Esophagus (tissue), 2 donors: ENCODE measurements at regions not wholly inside any gene's neighbourhood (a gene's known extent, or its start where the extent isn't known, plus 50 kb on each side); places are given as distances from the start of the nearest gene placed in this dataset.

Experiments
- H3K27ac ChIP-seq, 2 donors: one replicate each; pipeline ENCODE4 v1.5.1; 2013; ENCODE audit warnings: low read depth in 2 of 2, mild to moderate bottlenecking in 2 of 2, inconsistent platforms in 1 of 2, low read length in 1 of 2, moderate library complexity in 1 of 2
- H3K27me3 ChIP-seq, 2 donors: one replicate each; pipeline ENCODE4 v1.6.1; 2013; ENCODE audit warnings: low read length in 2 of 2, control low read depth in 1 of 2, mild to moderate bottlenecking in 1 of 2; ENCODE audit not compliant: insufficient read depth in 2 of 2, control insufficient read depth in 1 of 2
- H3K36me3 ChIP-seq, 2 donors: one replicate each; pipeline ENCODE4 v1.6.1; 2013; ENCODE audit warnings: low read length in 1 of 2; ENCODE audit not compliant: control insufficient read depth in 2 of 2, insufficient read depth in 2 of 2
- H3K4me1 ChIP-seq, 2 donors: one replicate each; pipeline ENCODE4 v1.6.1; 2013; ENCODE audit warnings: low read length in 1 of 2; ENCODE audit not compliant: control insufficient read depth in 2 of 2, insufficient read depth in 2 of 2
- H3K4me3 ChIP-seq, 2 donors: one replicate each; pipeline ENCODE4 v1.5.1; 2013; ENCODE audit warnings: low read length in 2 of 2, mild to moderate bottlenecking in 2 of 2, low read depth in 1 of 2, moderate library complexity in 1 of 2
- H3K9me3 ChIP-seq, 2 donors: one replicate each; pipeline ENCODE4 v1.6.1; 2013; ENCODE audit warnings: mild to moderate bottlenecking in 2 of 2, low read depth in 1 of 2, low read length in 1 of 2, moderate library complexity in 1 of 2; ENCODE audit not compliant: control insufficient read depth in 2 of 2, insufficient read depth in 1 of 2
- WGBS, 2 donors: extraction: QIAGEN DNeasy Blood & Tissue Kit; methylation state at CpG; one replicate each; pipeline ENCODE4 v1.1.7; 2013; 5-methylcytosine and 5-hydroxymethylcytosine counted together
- donor health status: healthy with polysubstance abuse.
- donor health status: Bipolar disorder and iron deficiency.

DNA sequence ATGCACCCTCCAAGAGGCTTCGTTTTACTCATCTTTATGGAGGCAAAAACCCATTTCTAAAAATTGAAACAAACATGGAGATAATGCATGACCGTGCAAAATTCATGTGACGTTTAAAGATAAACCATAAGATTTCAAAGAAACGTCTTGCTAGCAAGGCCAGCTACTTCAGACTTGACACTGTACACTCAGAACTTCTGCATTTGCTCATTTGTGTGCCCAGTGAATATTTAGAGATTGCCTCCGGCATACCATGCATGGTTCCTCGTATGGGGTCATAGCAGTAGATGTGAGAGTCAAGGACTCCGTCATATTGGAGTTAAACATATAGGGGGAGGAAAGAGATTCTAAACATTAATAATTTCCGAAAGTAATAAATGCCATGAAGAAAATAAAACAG, 78.6 kb upstream of the NEURL1B start:
- WGBS, 2 donors: 81 to 83% methylated on average over 8 of the region's 8 CpGs
- H3K27me3 ChIP-seq: no peaks in the 10 kb centered on the region
- H3K4me3 ChIP-seq: no peak overlapping the region
- H3K27ac ChIP-seq: no peak overlapping the region
- H3K9me3 ChIP-seq: no peaks in the 10 kb centered on the region
- no peaks in the 10 kb centered on the region for H3K36me3 ChIP-seq
- H3K4me1 ChIP-seq: peaks cover 0 to 9% of the 10 kb centered on the region in 2 donors

DNA sequence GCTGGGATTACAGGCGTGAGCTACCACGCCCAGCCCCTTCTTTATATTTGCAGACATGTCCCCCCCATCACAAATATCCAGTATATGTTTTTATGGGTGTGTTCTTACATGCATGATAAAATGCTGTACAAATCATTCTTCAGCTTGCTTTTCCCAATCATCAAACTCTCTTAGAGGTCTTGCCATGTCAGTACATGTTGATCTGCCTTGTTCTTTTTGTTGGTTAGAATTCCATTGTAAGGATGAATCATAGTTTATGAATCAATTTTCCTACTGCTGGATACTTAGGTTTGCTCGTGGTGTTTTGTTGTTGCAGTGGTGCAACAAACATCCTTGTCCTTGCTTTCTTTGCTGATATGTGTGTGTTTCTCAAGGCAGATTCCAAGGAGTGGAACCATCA, 79.9 kb upstream of the NEURL1B start:
- Histone ChIP-seq H3K27ac (peak overlapping the region in 1 of 2 donors; percentile 78), H3K36me3 (no peaks in the 10 kb centered on the region), H3K4me3 (no peak overlapping the region), H3K9me3 (no peaks in the 10 kb centered on the region), H3K27me3 (no peaks in the 10 kb centered on the region), H3K4me1 (peaks cover 0 to 15% of the 10 kb centered on the region in 2 donors)
- 43 to 69% methylated on average over 3 of the region's 3 CpGs for WGBS, 2 donors

DNA sequence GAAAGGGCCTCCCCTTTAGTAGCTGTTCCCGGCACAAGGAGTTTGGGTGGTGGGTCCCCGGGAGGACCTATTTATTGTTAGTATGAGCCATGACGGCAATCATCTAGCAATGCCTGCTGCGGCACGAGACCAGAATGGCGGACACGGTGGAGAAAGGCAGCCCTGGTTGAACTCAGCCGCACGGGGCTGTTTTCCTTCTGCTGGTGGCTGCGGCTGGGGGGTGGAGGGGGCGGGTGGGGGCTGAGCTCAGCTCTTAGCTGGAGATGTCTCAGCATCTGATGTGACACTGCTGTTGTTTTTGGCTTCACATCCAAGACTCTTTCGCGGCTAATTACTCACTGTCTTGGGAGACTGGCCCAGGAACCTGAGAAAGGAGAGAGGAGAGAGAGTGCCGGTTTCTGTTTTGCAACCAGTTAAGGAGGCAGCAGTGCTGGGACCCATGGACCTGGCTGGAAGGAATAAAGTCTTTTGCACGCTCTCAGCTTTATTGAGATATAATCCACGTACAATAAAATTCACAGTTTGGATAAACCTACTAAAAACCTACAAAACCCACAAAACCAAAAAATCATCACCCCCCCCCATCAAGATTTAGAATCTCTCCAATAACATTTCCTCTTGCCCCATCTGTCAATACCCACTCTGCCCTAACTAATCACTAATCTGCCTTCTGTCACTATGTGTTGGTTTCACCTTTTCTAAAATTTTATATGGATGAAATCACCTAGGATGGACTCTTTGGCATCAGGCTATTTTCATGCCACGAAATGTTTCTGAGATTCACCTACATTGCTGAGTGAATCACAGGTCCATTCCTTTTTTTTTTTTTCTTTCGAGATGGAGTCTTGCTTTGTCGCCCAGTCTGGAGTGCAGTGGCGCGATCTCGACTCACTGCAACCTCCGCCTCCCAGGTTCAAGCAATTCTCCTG, 81.8 kb upstream of the NEURL1B start:
- Histone ChIP-seq H3K9me3 (no peaks in the 10 kb centered on the region), H3K27ac (peak overlapping the region; percentile 71 to 80), H3K36me3 (no peaks in the 10 kb centered on the region), H3K27me3 (no peaks in the 10 kb centered on the region), H3K4me3 (no peak overlapping the region), H3K4me1 (peaks cover 0 to 15% of the 10 kb centered on the region in 2 donors)
- WGBS, 2 donors: 41 to 60% methylated on average over 23 of the region's 23 CpGs

DNA sequence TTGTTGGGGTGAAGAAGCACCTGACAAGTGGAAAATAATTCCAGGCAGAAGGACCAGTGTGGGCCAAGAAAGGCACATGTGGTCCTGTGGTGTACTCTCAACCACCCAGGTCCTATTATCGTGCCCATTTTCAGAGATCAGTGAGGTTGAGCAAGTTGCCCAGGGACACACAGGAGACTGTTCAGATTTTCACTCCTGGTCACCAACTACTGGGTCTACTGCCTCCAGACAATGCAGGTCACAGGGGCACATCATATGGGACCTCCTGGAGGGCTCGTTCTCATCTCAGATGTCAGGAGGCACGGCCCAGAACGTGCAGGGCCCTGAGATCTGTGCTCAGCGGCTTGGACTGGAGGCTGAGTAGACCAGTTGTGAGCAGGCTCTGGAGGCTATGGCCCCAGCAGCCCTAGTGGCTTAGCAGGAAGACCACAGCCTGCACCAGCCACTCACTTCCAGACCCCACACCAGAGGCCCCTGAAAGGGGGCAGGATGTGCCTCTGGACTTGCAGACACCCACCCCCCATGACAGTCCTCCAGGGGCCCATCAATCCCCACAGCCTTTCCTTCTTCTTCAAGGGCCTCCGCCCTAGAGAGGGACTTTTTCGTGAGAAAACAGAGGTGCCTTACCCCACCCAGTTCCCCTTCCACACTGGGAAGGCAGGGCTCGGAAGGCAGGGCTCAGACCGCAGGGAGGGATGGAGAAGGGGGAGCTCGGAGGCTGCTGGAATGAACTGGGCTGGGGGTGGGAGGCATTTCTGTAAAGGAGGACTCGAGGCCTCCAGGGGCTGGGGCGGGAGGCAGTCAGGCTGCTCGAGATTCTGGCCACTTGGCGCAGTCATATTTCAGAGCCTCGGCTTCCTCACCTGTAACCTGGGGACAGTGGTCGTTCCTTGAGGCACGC, 82.7 kb upstream of the NEURL1B start:
- Histone ChIP-seq H3K4me3 (no peak overlapping the region), H3K27me3 (no peaks in the 10 kb centered on the region), H3K36me3 (no peaks in the 10 kb centered on the region), H3K27ac (peak overlapping the region; percentile 71 to 80), H3K4me1 (peaks cover 0 to 13% of the 10 kb centered on the region in 2 donors), H3K9me3 (no peaks in the 10 kb centered on the region)
- WGBS, 2 donors: 64 to 68% methylated on average over 17 of the region's 17 CpGs

GRCh38 chr5:172556971-172557461, 84.0 kb upstream of the NEURL1B start:
- Histone ChIP-seq H3K4me1 (peaks cover 0 to 10% of the 10 kb centered on the region in 2 donors), H3K36me3 (no peaks in the 10 kb centered on the region), H3K27me3 (no peaks in the 10 kb centered on the region), H3K9me3 (no peaks in the 10 kb centered on the region), H3K27ac (peak overlapping the region; percentile 44 to 61), H3K4me3 (no peak overlapping the region)
- WGBS, 2 donors: 45 to 46% methylated on average over 11 to 12 of the region's 12 CpGs

GRCh38 chr5:172556262-172556661, 84.8 kb upstream of the NEURL1B start:
- Histone ChIP-seq H3K4me3 (no peak overlapping the region), H3K9me3 (no peaks in the 10 kb centered on the region), H3K27ac (peak overlapping the region in 1 of 2 donors; percentile 61), H3K27me3 (no peaks in the 10 kb centered on the region), H3K4me1 (peaks cover 0 to 6% of the 10 kb centered on the region in 2 donors), H3K36me3 (no peaks in the 10 kb centered on the region)
- WGBS, 2 donors: 66 to 72% methylated on average over 3 of the region's 3 CpGs

GRCh38 chr5:172554562-172554961, 86.5 kb upstream of the NEURL1B start:
- Histone ChIP-seq H3K9me3 (no peaks in the 10 kb centered on the region), H3K4me3 (no peak overlapping the region), H3K36me3 (no peaks in the 10 kb centered on the region), H3K27ac (peak overlapping the region in 1 of 2 donors; percentile 7), H3K4me1 (peaks cover 0 to 6% of the 10 kb centered on the region in 2 donors), H3K27me3 (no peaks in the 10 kb centered on the region)
- WGBS, 2 donors: 75 to 79% methylated on average over 14 of the region's 14 CpGs

GRCh38 chr5:172553903-172554302, 87.2 kb upstream of the NEURL1B start:
- Histone ChIP-seq H3K4me3 (no peak overlapping the region), H3K27ac (peak overlapping the region in 1 of 2 donors; percentile 51), H3K36me3 (no peaks in the 10 kb centered on the region), H3K27me3 (no peaks in the 10 kb centered on the region), H3K9me3 (no peaks in the 10 kb centered on the region), H3K4me1 (peaks cover 0 to 6% of the 10 kb centered on the region in 2 donors)
- 66 to 76% methylated on average over 3 of the region's 3 CpGs for WGBS, 2 donors

DNA sequence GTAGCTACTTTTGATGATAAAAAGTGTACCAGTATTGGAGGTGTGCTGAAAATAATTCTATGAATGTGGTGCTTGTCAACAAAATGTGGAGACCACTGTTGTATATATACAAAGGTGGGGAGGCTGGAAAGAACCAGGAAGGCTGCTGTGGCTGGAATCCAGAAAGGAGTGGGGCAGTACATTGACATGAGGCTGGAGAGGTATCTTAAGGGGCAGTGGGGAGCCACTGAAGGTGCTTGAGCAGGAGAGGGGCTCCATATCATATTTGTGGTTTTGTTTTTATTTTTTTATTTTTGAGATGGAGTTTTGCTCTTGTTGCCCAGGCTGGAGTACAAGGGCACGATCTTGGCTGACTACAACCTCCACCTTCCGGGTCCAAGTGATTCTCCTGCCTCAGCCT, 87.9 kb upstream of the NEURL1B start:
- Histone ChIP-seq H3K4me3 (no peak overlapping the region), H3K36me3 (no peaks in the 10 kb centered on the region), H3K27ac (no peak overlapping the region), H3K4me1 (peaks cover 0 to 6% of the 10 kb centered on the region in 2 donors), H3K27me3 (no peaks in the 10 kb centered on the region), H3K9me3 (no peaks in the 10 kb centered on the region)
- WGBS, 2 donors: 95 to 96% methylated on average over 2 of the region's 2 CpGs
